ENCODE measurements at regions not wholly inside any gene's neighbourhood (a gene's known extent, or its start where the extent isn't known, plus 50 kb on each side); places are given as distances from the start of the nearest gene placed in this dataset.

DNA sequence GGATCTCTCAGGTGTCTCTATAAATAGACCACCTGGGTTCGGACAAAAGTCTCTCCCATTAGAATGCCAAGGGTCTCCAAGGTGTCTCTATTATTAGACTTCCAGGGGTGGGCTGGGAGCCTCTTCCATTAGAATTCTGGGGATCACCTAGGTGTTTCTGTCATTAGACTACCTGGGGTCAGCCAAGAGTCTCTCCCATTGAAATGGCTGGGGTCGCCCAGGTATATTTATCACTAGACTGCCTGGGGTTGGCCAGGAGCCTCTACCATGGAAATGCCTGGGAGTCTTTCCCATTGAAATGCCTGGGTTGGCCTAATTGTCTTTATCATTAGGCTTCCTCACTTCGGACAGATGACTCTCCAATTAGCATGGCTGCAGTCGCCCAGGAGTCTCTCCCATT, 1565.5 kb downstream of the UQCRFS1 start (continued):
- TF ChIP-seq ZBTB8A (tag by site-specific recombination; IDR thresholded peaks at IDR 0.05) (no peak), ZNF354C (tag by site-specific recombination; IDR thresholded peaks at IDR 0.05; ENCODE audit: borderline replicate concordance, low read depth) (no peak), OVOL3 (tag by site-specific recombination; IDR thresholded peaks at IDR 0.05) (no peak), ZNF544 (tag by site-specific recombination; IDR thresholded peaks at IDR 0.05) (no peak)

DNA sequence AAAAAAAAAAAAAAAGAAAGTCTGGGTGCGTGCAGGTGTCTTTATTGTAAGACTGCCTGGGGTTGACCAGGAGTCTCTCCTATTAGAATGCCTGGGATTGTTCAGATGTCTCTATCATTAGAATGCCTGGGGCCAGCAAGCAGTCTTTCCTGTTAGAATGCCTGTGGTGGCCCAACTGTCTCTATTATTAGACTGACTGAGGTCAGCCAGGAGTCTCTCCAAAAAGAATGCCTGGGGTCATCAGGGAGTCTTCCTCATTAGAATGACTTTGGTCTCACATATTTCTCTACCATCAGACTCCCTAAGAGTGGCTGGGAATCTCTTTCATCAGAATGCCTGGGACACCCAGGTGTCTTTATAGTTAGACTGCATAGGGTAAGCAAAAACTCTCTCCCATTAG, 1577.5 kb downstream of the UQCRFS1 start:
- peaks cover 21% of the 10 kb centered on the region for H3K9me3 ChIP-seq (ENCODE audit: control insufficient read depth, insufficient read depth, low read depth, low read length)
- no peaks in the 10 kb centered on the region for H3K36me3 ChIP-seq (ENCODE audit: control insufficient read depth in 2 of 2, insufficient read depth in 1 of 2, low read length in 2 of 2)
- TF ChIP-seq ZNF37A (tag by site-specific recombination; IDR thresholded peaks at IDR 0.05) (no peak), ZBTB21 (tag by site-specific recombination; IDR thresholded peaks at IDR 0.05) (no peak), ZNF433 (tag by site-specific recombination; IDR thresholded peaks at IDR 0.05; ENCODE audit: low read depth) (no peak), OVOL3 (tag by site-specific recombination; IDR thresholded peaks at IDR 0.05) (no peak), ZFHX2 (tag by site-specific recombination; conservative IDR thresholded peaks at IDR 0.05) (no peak), SCRT1 (tag by site-specific recombination; IDR thresholded peaks at IDR 0.05; ENCODE audit: borderline replicate concordance) (no peak)
- TF ChIP-seq, protein P1, sequence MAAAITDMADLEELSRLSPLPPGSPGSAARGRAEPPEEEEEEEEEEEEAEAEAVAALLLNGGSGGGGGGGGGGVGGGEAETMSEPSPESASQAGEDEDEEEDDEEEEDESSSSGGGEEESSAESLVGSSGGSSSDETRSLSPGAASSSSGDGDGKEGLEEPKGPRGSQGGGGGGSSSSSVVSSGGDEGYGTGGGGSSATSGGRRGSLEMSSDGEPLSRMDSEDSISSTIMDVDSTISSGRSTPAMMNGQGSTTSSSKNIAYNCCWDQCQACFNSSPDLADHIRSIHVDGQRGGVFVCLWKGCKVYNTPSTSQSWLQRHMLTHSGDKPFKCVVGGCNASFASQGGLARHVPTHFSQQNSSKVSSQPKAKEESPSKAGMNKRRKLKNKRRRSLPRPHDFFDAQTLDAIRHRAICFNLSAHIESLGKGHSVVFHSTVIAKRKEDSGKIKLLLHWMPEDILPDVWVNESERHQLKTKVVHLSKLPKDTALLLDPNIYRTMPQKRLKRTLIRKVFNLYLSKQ (tag by site-specific recombination; IDR thresholded peaks at IDR 0.05; ENCODE audit: borderline replicate concordance), result no peak
- TF ChIP-seq, protein P2, sequence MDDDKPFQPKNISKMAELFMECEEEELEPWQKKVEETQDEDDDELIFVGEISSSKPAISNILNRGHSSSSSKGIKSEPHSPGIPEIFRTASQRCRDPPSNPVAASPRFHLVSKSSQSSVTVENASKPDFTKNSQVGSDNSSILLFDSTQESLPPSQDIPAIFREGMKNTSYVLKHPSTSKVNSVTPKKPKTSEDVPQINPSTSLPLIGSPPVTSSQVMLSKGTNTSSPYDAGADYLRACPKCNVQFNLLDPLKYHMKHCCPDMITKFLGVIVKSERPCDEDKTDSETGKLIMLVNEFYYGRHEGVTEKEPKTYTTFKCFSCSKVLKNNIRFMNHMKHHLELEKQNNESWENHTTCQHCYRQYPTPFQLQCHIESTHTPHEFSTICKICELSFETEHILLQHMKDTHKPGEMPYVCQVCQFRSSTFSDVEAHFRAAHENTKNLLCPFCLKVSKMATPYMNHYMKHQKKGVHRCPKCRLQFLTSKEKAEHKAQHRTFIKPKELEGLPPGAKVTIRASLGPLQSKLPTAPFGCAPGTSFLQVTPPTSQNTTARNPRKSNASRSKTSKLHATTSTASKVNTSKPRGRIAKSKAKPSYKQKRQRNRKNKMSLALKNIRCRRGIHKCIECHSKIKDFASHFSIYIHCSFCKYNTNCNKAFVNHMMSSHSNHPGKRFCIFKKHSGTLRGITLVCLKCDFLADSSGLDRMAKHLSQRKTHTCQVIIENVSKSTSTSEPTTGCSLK (tag by site-specific recombination; IDR thresholded peaks at IDR 0.05), result no peak
- TF ChIP-seq, protein P3, sequence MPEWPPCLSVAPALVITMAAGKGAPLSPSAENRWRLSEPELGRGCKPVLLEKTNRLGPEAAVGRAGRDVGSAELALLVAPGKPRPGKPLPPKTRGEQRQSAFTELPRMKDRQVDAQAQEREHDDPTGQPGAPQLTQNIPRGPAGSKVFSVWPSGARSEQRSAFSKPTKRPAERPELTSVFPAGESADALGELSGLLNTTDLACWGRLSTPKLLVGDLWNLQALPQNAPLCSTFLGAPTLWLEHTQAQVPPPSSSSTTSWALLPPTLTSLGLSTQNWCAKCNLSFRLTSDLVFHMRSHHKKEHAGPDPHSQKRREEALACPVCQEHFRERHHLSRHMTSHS (tag by site-specific recombination; IDR thresholded peaks at IDR 0.05), result no peak
- TF ChIP-seq, protein P4, sequence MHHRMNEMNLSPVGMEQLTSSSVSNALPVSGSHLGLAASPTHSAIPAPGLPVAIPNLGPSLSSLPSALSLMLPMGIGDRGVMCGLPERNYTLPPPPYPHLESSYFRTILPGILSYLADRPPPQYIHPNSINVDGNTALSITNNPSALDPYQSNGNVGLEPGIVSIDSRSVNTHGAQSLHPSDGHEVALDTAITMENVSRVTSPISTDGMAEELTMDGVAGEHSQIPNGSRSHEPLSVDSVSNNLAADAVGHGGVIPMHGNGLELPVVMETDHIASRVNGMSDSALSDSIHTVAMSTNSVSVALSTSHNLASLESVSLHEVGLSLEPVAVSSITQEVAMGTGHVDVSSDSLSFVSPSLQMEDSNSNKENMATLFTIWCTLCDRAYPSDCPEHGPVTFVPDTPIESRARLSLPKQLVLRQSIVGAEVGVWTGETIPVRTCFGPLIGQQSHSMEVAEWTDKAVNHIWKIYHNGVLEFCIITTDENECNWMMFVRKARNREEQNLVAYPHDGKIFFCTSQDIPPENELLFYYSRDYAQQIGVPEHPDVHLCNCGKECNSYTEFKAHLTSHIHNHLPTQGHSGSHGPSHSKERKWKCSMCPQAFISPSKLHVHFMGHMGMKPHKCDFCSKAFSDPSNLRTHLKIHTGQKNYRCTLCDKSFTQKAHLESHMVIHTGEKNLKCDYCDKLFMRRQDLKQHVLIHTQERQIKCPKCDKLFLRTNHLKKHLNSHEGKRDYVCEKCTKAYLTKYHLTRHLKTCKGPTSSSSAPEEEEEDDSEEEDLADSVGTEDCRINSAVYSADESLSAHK (tag by site-specific recombination; IDR thresholded peaks at IDR 0.05), result no peak
- POLR2A ChIA-PET, result no interaction called here
- CTCF ChIA-PET, result no interaction called here
- no peak overlapping the region for H3K4me3 ChIP-seq (ENCODE audit: low read depth, low read length)
- no peak overlapping the region for H3K27ac ChIP-seq (ENCODE audit: extremely low read depth, low read depth, low read length)
- no peaks in the 10 kb centered on the region for H3K4me1 ChIP-seq (ENCODE audit: control insufficient read depth, insufficient read depth, low read length)

DNA sequence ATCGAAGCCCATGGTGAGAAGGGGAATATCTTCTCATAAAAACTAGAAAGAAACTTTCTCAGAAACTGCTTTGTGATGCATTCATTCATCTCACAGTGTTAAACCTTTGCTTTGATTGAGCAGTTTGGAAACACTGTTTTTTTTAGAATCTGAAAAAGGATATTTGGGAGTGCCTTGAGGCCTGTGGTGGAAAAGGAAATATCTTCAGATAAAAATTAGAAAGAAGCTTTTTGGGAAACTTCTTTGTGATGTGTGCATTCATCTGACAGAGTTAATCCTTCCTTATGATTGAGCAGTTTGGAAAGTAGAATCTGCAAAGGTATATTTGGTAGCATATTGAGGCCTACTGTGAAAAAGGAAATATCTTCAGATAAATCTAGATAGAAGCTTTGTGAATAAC, 1594.9 kb downstream of the UQCRFS1 start:
- peak; percentile 90 for TF ChIP-seq ZNF791 (tag by site-specific recombination; IDR thresholded peaks at IDR 0.05)
- TF ChIP-seq ZNF610 (tag by site-specific recombination; IDR thresholded peaks at IDR 0.05; ENCODE audit: borderline replicate concordance), result no peak
- peaks cover 70% of the 10 kb centered on the region for H3K9me3 ChIP-seq (ENCODE audit: control insufficient read depth, insufficient read depth, low read depth, low read length)
- CTCF ChIA-PET, result no interaction called here

More for the DNA sequence above, 1594.9 kb downstream of the UQCRFS1 start:
- POLR2A ChIA-PET, result no interaction called here
- H3K4me3 ChIP-seq (ENCODE audit: low read depth, low read length), result no peak overlapping the region
- H3K27ac ChIP-seq (ENCODE audit: extremely low read depth, low read depth, low read length), result no peak overlapping the region
- H3K36me3 ChIP-seq (ENCODE audit: control insufficient read depth in 2 of 2, insufficient read depth in 1 of 2, low read length in 2 of 2), result peaks cover 0 to 13% of the 10 kb centered on the region in 2 experiments; a peak in 1 of 3 replicates
- H3K4me1 ChIP-seq (ENCODE audit: control insufficient read depth, insufficient read depth, low read length), result no peaks in the 10 kb centered on the region
